Endodermal cell (in vitro differentiated cells): ENCODE measurements at regions not wholly inside any gene's neighbourhood (a gene's known extent, or its start where the extent isn't known, plus 50 kb on each side); places are given as distances from the start of the nearest gene placed in this dataset.

Experiments
- DNase-seq: peaks from one replicate; pipeline ENCODE4 v3.0.0-alpha.2; 2017
- H3K27ac ChIP-seq: 2 replicates; pipeline ENCODE4 v1.5.1; 2013; ENCODE audit warnings: mild to moderate bottlenecking, low read depth, low read length, moderate library complexity
- H3K27me3 ChIP-seq: 2 replicates; pipeline ENCODE4 v1.6.1; 2013; ENCODE audit warnings: mild to moderate bottlenecking, low read length, moderate library complexity; ENCODE audit not compliant: insufficient read depth, control insufficient read depth, poor library complexity, severe bottlenecking
- H3K36me3 ChIP-seq: 2 replicates; pipeline ENCODE4 v1.7.0; 2013; ENCODE audit warnings: mild to moderate bottlenecking, low read length, moderate library complexity; ENCODE audit not compliant: control insufficient read depth, insufficient read depth
- H3K4me1 ChIP-seq: one replicate; pipeline ENCODE4 v1.7.0; 2013; ENCODE audit warnings: low read length; ENCODE audit not compliant: control insufficient read depth, insufficient read depth
- H3K4me3 ChIP-seq: 2 replicates; pipeline ENCODE4 v1.5.1; 2013; ENCODE audit warnings: mild to moderate bottlenecking, low read length, moderate library complexity
- H3K9ac ChIP-seq: 2 replicates; pipeline ENCODE4 v1.6.1; 2013; ENCODE audit warnings: mild to moderate bottlenecking, low read length, moderate library complexity; ENCODE audit not compliant: poor library complexity, severe bottlenecking; ENCODE audit errors: extremely low read depth
- H3K9me3 ChIP-seq: 2 replicates; pipeline ENCODE4 v1.6.1; 2013; ENCODE audit warnings: mild to moderate bottlenecking, low read length, moderate library complexity; ENCODE audit not compliant: control insufficient read depth
- H3K27ac Mint-ChIP-seq: 2 replicates; pipeline ENCODE4 v1.8.0; 2020; ENCODE audit warnings: mixed read lengths
- H3K27me3 Mint-ChIP-seq: 2 replicates; pipeline ENCODE4 v1.8.0; 2021; ENCODE audit warnings: mild to moderate bottlenecking, mixed read lengths; ENCODE audit not compliant: insufficient read depth
- H3K36me3 Mint-ChIP-seq: 2 replicates; pipeline ENCODE4 v1.8.0; 2020; ENCODE audit warnings: low read depth, mixed read lengths
- H3K4me1 Mint-ChIP-seq: 2 replicates; pipeline ENCODE4 v1.8.0; 2020; ENCODE audit warnings: mixed read lengths
- H3K4me3 Mint-ChIP-seq: 2 replicates; pipeline ENCODE4 v1.8.0; 2020; ENCODE audit warnings: mild to moderate bottlenecking, moderate library complexity, mixed read lengths
- H3K9me3 Mint-ChIP-seq: 2 replicates; pipeline ENCODE4 v1.8.0; 2020; ENCODE audit warnings: mild to moderate bottlenecking, mixed read lengths
- WGBS, 2 experiments: methylation state at CpG; one replicate each; pipeline versions ENCODE4 v1.1.5 to v1.1.7; 2013; ENCODE audit warnings: missing lambda C conversion rate in 2 of 2, mixed read lengths in 1 of 2; ENCODE audit not compliant: insufficient coverage in 1 of 2, insufficient read length in 1 of 2; 5-methylcytosine and 5-hydroxymethylcytosine counted together
- TF ChIP-seq, protein P1 (sequence below): fragments of 200-600 bp; sonication (generic); conservative IDR thresholded peaks from 2 replicates; pipeline ENCODE4 v1.5.0; 2021; ENCODE audit warnings: antibody characterized with exemption, mild to moderate bottlenecking

DNA sequence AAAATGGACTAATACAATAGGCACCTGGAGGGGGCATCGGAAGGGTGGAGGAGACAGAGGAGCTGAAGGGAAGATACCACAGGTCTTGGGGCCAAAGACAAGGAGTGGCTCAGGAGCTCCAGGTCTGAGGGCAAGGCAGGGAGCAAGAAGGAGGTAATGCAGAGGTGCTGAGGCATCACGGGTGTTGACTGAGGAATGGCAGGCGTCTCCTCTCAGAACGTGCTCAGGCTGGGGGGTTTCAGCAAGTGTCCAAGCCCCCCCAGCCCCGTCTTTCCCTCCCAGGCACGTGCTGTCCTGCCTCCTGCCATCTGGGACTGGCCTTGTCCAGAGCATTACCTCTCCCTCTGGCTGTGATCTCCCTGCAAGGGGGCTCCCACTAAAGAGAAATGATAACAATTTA lies 265.4 kb downstream of the DCDC2C start:
- Mint-ChIP-seq H3K36me3 (no peaks in the 10 kb centered on the region), H3K4me1 (no peaks in the 10 kb centered on the region), H3K4me3 (no peak overlapping the region), H3K27ac (no peak overlapping the region), H3K27me3 (no peaks in the 10 kb centered on the region), H3K9me3 (peaks cover 2% of the 10 kb centered on the region)
- no peaks in the 10 kb centered on the region for H3K27me3 ChIP-seq
- H3K27ac ChIP-seq = no peak overlapping the region
- H3K4me1 ChIP-seq = no peaks in the 10 kb centered on the region
- no peaks in the 10 kb centered on the region for H3K36me3 ChIP-seq
- TF ChIP-seq, protein P1, sequence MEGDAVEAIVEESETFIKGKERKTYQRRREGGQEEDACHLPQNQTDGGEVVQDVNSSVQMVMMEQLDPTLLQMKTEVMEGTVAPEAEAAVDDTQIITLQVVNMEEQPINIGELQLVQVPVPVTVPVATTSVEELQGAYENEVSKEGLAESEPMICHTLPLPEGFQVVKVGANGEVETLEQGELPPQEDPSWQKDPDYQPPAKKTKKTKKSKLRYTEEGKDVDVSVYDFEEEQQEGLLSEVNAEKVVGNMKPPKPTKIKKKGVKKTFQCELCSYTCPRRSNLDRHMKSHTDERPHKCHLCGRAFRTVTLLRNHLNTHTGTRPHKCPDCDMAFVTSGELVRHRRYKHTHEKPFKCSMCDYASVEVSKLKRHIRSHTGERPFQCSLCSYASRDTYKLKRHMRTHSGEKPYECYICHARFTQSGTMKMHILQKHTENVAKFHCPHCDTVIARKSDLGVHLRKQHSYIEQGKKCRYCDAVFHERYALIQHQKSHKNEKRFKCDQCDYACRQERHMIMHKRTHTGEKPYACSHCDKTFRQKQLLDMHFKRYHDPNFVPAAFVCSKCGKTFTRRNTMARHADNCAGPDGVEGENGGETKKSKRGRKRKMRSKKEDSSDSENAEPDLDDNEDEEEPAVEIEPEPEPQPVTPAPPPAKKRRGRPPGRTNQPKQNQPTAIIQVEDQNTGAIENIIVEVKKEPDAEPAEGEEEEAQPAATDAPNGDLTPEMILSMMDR = no peak
- no peak for DNase-seq
- WGBS, 2 experiments = 85 to 91% methylated on average over 4 to 6 of the region's 6 CpGs
- H3K4me3 ChIP-seq = no peak overlapping the region
- no peak overlapping the region for H3K9ac ChIP-seq
- H3K9me3 ChIP-seq = peaks cover 8% of the 10 kb centered on the region

DNA sequence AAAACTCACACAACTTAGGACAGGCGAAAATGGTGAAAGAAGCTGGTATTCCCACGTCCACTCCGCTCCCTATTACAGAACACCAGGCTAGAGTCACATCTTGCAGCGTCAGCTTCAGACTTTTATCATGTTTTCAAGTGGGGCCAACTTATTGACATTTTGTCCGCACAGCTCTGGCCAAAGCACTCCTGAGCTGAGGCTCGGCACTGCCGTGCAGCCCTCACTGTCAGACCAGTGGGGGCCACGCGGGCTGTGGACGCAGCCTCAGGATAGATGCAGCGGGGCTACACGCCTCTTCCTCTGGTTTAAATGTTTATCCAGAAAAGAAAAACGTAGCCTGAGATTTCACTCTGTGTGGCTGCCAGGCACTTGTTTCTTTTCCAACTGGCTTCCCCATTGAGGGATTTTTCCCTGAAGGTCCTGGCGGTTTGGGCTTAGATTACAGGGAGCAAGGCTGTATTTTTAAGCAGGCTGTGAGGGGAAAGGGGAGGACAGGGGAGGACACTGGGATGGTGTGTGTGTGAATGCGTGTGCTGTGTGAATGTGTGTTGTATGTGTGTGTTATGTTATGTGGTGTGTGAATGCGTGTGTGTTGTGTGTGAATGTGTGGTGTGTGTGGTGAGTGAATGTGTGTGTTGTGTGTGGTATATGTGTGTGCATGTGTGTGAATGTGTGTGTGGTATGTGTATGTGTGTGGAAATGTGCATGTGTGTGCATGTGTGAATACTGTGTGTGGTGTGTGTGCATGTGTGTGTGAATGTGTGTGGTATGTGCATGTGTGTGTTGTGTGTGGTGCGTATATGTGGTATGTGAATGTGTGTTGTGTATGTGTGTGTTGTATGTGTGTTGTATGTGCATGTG lies 267.6 kb downstream of the DCDC2C start:
- TF ChIP-seq, protein P1 = no peak
- Histone ChIP-seq H3K4me3 (peak overlapping the region; percentile 2), H3K36me3 (no peaks in the 10 kb centered on the region), H3K4me1 (no peaks in the 10 kb centered on the region), H3K9me3 (peaks cover 8% of the 10 kb centered on the region), H3K9ac (no peak overlapping the region), H3K27ac (no peak overlapping the region), H3K27me3 (no peaks in the 10 kb centered on the region)
- no peaks in the 10 kb centered on the region for H3K4me1 Mint-ChIP-seq
- no peak overlapping the region for H3K4me3 Mint-ChIP-seq
- WGBS, 2 experiments = 93% methylated on average over 15 to 17 of the region's 17 CpGs
- H3K27ac Mint-ChIP-seq = no peak overlapping the region
- no peaks in the 10 kb centered on the region for H3K27me3 Mint-ChIP-seq
- no peak for DNase-seq
- no peaks in the 10 kb centered on the region for H3K36me3 Mint-ChIP-seq
- peaks cover 3% of the 10 kb centered on the region for H3K9me3 Mint-ChIP-seq

DNA sequence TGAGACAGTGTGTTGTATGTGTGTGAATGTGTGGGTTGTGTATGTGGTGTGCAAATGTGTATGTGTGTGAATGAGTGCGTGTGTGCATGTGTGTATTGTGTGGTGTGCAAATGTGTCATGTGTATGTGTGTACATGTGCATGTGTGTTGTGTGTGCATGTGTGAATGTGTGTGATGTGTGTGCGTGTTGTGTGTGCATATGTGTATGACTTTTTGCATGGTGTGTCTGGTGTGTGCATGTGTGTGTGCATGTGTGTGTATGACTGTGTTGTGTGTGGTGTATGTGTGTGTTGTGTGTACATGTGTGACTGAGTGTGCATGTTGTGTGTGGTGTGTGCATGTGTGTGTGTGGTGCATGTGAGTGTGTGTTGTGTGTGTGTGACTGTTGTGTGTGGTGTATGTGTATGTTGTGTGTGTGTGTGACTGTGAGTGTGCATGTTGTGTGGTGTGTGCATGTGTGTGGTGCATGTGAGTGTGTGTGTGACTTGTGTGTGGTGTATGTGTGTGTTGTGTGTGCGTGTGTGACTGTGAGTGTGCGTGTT lies 268.3 kb downstream of the DCDC2C start:
- TF ChIP-seq, protein P1 = no peak
- H3K27me3 ChIP-seq = no peaks in the 10 kb centered on the region
- H3K27ac ChIP-seq = no peak overlapping the region
- WGBS, 2 experiments = 94 to 100% methylated on average over 4 of the region's 4 CpGs
- no peaks in the 10 kb centered on the region for H3K36me3 ChIP-seq
- no peak for DNase-seq
- Mint-ChIP-seq H3K27me3 (no peaks in the 10 kb centered on the region), H3K4me1 (no peaks in the 10 kb centered on the region), H3K4me3 (no peak overlapping the region), H3K27ac (no peak overlapping the region), H3K9me3 (peaks cover 1% of the 10 kb centered on the region), H3K36me3 (no peaks in the 10 kb centered on the region)
- H3K4me3 ChIP-seq = peak overlapping the region; percentile 2
- peaks cover 8% of the 10 kb centered on the region for H3K9me3 ChIP-seq
- no peak overlapping the region for H3K9ac ChIP-seq
- no peaks in the 10 kb centered on the region for H3K4me1 ChIP-seq
